CD14-positive monocyte (primary cell): ENCODE measurements at regions not wholly inside any gene's neighbourhood (a gene's known extent, or its start where the extent isn't known, plus 50 kb on each side); places are given as distances from the start of the nearest gene placed in this dataset.

Experiments
- DNase-seq, 3 donors: peaks; one replicate each; pipeline ENCODE4 v3.0.0-alpha.2; 2011 to 2022
- H2AFZ ChIP-seq: 2 replicates; pipeline ENCODE4 v1.6.0; 2012; ENCODE audit warnings: mild to moderate bottlenecking, low read depth, low read length, inconsistent platforms; ENCODE audit not compliant: insufficient read depth, poor library complexity, severe bottlenecking
- H3K27ac ChIP-seq, 2 donors: 1 replicate in 1 of 2; 2 replicates in 1 of 2; pipeline ENCODE4 v1.5.1; 2012 to 2013; ENCODE audit warnings: low read length in 2 of 2, control low read depth in 1 of 2, inconsistent platforms in 1 of 2, low read depth in 1 of 2, mild to moderate bottlenecking in 1 of 2
- H3K27me3 ChIP-seq, 2 donors: one replicate each; pipeline versions ENCODE4 v1.6.0 to v1.6.1; 2011 to 2013; ENCODE audit warnings: low read length in 2 of 2; ENCODE audit not compliant: control insufficient read depth in 2 of 2, insufficient read depth in 2 of 2
- H3K36me3 ChIP-seq, 2 donors: replicated peaks in 1 of 2; 1 replicate in 1 of 2; 2 replicates in 1 of 2; pipeline versions ENCODE4 v1.5.1 to v1.6.1; 2012 to 2013; ENCODE audit warnings: low read length in 2 of 2, control low read depth in 1 of 2, inconsistent platforms in 1 of 2, mild to moderate bottlenecking in 1 of 2; ENCODE audit not compliant: insufficient read depth in 2 of 2, control insufficient read depth in 1 of 2
- H3K4me1 ChIP-seq, 2 donors: 1 replicate in 1 of 2; 2 replicates in 1 of 2; pipeline versions ENCODE4 v1.5.1 to v1.6.1; 2012 to 2013; ENCODE audit warnings: low read length in 2 of 2, control low read depth in 1 of 2, inconsistent platforms in 1 of 2, mild to moderate bottlenecking in 1 of 2, moderate library complexity in 1 of 2; ENCODE audit not compliant: insufficient read depth in 2 of 2, control insufficient read depth in 1 of 2
- H3K4me2 ChIP-seq: replicated peaks from 2 replicates; pipeline ENCODE3; 2012; ENCODE audit warnings: low read length, moderate library complexity, mild to moderate bottlenecking; ENCODE audit not compliant: poor library complexity, severe bottlenecking; ENCODE audit errors: extremely low read depth
- H3K4me3 ChIP-seq, 3 experiments: fragments of 200-600 bp in 1 of 3; sonication (generic) in 1 of 3; replicated peaks in 1 of 3; 1 replicate in 2 of 3; 2 replicates in 1 of 3; pipeline ENCODE4 v1.5.1; 2011 to 2013; ENCODE audit warnings: low read length in 3 of 3, mild to moderate bottlenecking in 3 of 3, control low read depth in 2 of 3, low read depth in 2 of 3, inconsistent platforms in 1 of 3, moderate library complexity in 1 of 3
- H3K79me2 ChIP-seq: 2 replicates; pipeline ENCODE4 v1.6.0; 2012; ENCODE audit warnings: mild to moderate bottlenecking, control low read depth, inconsistent platforms, low read length, moderate library complexity; ENCODE audit not compliant: insufficient read depth
- H3K9ac ChIP-seq: 2 replicates; pipeline ENCODE4 v1.6.0; 2017; ENCODE audit warnings: low read length, mild to moderate bottlenecking; ENCODE audit not compliant: insufficient read depth, poor library complexity, severe bottlenecking
- H3K9me3 ChIP-seq, 2 donors: replicated peaks in 1 of 2; 1 replicate in 1 of 2; 2 replicates in 1 of 2; pipeline versions ENCODE4 v1.5.1 to v1.6.1; 2012 to 2013; ENCODE audit warnings: low read length in 2 of 2, control low read depth in 1 of 2; ENCODE audit not compliant: control insufficient read depth in 1 of 2, insufficient read depth in 1 of 2
- H4K20me1 ChIP-seq: 2 replicates; pipeline ENCODE4 v1.6.0; 2012; ENCODE audit warnings: mild to moderate bottlenecking, low read length, control low read depth, moderate library complexity; ENCODE audit not compliant: insufficient read depth
- H3K27ac Mint-ChIP-seq, 7 donors: one replicate each; pipeline ENCODE4 v1.8.0; 2020; ENCODE audit warnings: mild to moderate bottlenecking in 7 of 7, mixed read lengths in 7 of 7, moderate library complexity in 6 of 7, inconsistent platforms in 2 of 7
- H3K27me3 Mint-ChIP-seq, 3 donors: one replicate each; pipeline ENCODE4 v1.8.0; 2021 to 2022; ENCODE audit warnings: low read depth in 3 of 3, mild to moderate bottlenecking in 3 of 3, mixed read lengths in 3 of 3, moderate library complexity in 3 of 3, inconsistent platforms in 1 of 3
- H3K36me3 Mint-ChIP-seq, 2 donors: one replicate each; pipeline ENCODE4 v1.8.0; 2020; ENCODE audit warnings: mixed read lengths in 2 of 2, inconsistent platforms in 1 of 2, mild to moderate bottlenecking in 1 of 2
- H3K4me1 Mint-ChIP-seq: one replicate; pipeline ENCODE4 v1.8.0; 2020; ENCODE audit warnings: mild to moderate bottlenecking, mixed read lengths
- H3K4me3 Mint-ChIP-seq, 2 donors: one replicate each; pipeline ENCODE4 v1.8.0; 2020; ENCODE audit warnings: mild to moderate bottlenecking in 2 of 2, mixed read lengths in 2 of 2, moderate library complexity in 1 of 2
- H3K9me3 Mint-ChIP-seq, 7 donors: one replicate each; pipeline ENCODE4 v1.8.0; 2020 to 2022; ENCODE audit warnings: mixed read lengths in 7 of 7, mild to moderate bottlenecking in 6 of 7, moderate library complexity in 6 of 7, inconsistent platforms in 2 of 7
- CTCF ChIP-seq: fragments of 200-600 bp; IDR thresholded peaks from one replicate; pipeline ENCODE4 v1.8.0; 2022; ENCODE audit warnings: antibody characterized with exemption, mild to moderate bottlenecking
- WGBS: methylation state at CpG from one replicate; pipeline ENCODE4 v1.1.5; 2013; ENCODE audit warnings: missing lambda C conversion rate; ENCODE audit not compliant: insufficient coverage; 5-methylcytosine and 5-hydroxymethylcytosine counted together
- intact Hi-C, 2 donors: fragments of 100-400 bp; cut with micrococcal nuclease; formaldehyde crosslinking; loops; one replicate each; pipeline versions ENCODE4 v1.15.0 to v1.15.1; 2023

- no peaks in the 10 kb centered on the region for H4K20me1 ChIP-seq
- H3K4me3 ChIP-seq = no peak overlapping the region
- no peak overlapping the region for H3K4me3 Mint-ChIP-seq
- H3K27me3 Mint-ChIP-seq = no peaks in the 10 kb centered on the region
- H3K79me2 ChIP-seq = no peaks in the 10 kb centered on the region
- H3K4me1 ChIP-seq = no peaks in the 10 kb centered on the region
- H3K4me1 Mint-ChIP-seq = no peaks in the 10 kb centered on the region
- no peak overlapping the region for H3K4me2 ChIP-seq
- peaks cover 0 to 4% (median 3%) of the 10 kb centered on the region in 7 donors for H3K9me3 Mint-ChIP-seq
- no peaks in the 10 kb centered on the region for H3K36me3 ChIP-seq
- no peak for TF ChIP-seq CTCF
- no peak for DNase-seq
- whole genome bisulfite sequencing = no CpG with 5 or more reads among the region's 3 CpGs
- no peaks in the 10 kb centered on the region for H3K27me3 ChIP-seq
- intact Hi-C loops = no loop called here
- no peak overlapping the region for H3K27ac ChIP-seq
- H2AFZ ChIP-seq = no peak overlapping the region
- no peaks in the 10 kb centered on the region for H3K36me3 Mint-ChIP-seq
- no peak overlapping the region for H3K27ac Mint-ChIP-seq
- no peak overlapping the region for H3K9ac ChIP-seq
- peaks cover 0 to 2% of the 10 kb centered on the region in 2 donors for H3K9me3 ChIP-seq
These were observed 364.5 kb upstream of the LINC00305 start for GRCh38 chr18:64513401-64513800.

- Mint-ChIP-seq H3K4me3 (no peak overlapping the region), H3K36me3 (no peaks in the 10 kb centered on the region), H3K9me3 (peaks cover 0 to 2% (median 0%) of the 10 kb centered on the region in 7 donors), H3K27ac (no peak overlapping the region), H3K27me3 (peaks cover 3 to 6% (median 3%) of the 10 kb centered on the region in 3 donors), H3K4me1 (no peaks in the 10 kb centered on the region)
- no peak overlapping the region for H3K4me2 ChIP-seq
- H4K20me1 ChIP-seq = no peaks in the 10 kb centered on the region
- intact Hi-C loops = no loop called here
- H3K36me3 ChIP-seq = no peaks in the 10 kb centered on the region
- no peaks in the 10 kb centered on the region for H3K4me1 ChIP-seq
- no CpG with 5 or more reads among the region's 5 CpGs for WGBS
- H3K27ac ChIP-seq = no peak overlapping the region
- no peak overlapping the region for H3K4me3 ChIP-seq
- no peak overlapping the region for H2AFZ ChIP-seq
- no peak for TF ChIP-seq CTCF
- no peak overlapping the region for H3K9ac ChIP-seq
- no peaks in the 10 kb centered on the region for H3K9me3 ChIP-seq
- H3K79me2 ChIP-seq = no peaks in the 10 kb centered on the region
- DNase-seq = no peak
- no peaks in the 10 kb centered on the region for H3K27me3 ChIP-seq
These were observed 341.3 kb upstream of the LINC00305 start for GRCh38 chr18:64490207-64490606.
